Stimulated activated CD8-positive, alpha-beta memory T cell treated with anti-CD3 and anti-CD28 coated beads, Interleukin-7, amount 100 ng/mL, for 1 hour (primary cell): ENCODE measurements at regions not wholly inside any gene's neighbourhood (a gene's known extent, or its start where the extent isn't known, plus 50 kb on each side); places are given as distances from the start of the nearest gene placed in this dataset.

Experiments
- DNase-seq, 2 donors: peaks; one replicate each; pipeline ENCODE4 v3.0.0-alpha.2; 2020; ENCODE audit warnings: low read depth in 2 of 2

GRCh38 chr1:112788054-112788453 is 72.9 kb upstream of the PPM1J start:
- DNase-seq, result no peak

DNA sequence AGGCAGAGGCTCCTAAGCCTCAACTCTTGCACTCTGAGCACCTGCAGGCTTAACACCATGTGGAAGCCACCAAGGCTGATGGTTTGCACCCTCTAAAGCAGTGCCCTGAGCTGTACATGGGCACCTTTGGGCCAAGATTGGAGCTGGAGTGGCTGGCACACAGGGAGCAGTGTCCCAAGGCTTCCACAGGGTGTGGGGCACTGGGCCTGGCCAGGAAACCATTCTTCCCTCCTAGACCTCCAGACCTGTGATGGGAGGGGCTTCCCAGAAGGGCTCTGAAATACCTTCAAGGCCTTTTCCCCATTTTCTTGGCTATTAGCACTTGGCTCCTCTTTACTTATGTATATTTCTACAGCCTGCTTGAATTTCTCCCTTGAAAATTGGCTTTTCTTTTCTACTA is 67.9 kb upstream of the PPM1J start:
- no peak for DNase-seq

GRCh38 chr1:112779665-112780526 is 64.8 kb upstream of the PPM1J start:
- no peak for DNase-seq

DNA sequence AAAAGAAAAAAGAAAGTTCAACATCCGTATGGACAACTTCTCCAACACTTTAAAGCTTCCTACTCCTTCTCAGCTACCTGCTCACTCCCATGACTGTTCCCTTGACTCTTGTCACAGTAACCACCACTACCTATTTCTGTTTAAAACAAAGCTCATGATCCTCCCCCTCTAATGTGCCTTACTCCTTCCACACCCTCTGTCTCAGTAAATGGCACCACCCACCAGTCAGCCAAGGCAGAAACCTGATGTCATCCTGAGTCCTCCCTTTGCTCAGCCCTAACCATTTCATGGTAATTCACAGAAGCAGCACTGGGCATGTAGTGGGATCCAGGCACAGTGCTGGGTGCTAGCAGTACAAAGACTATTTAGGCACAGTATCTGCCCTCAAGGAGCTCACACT is 63.0 kb upstream of the PPM1J start:
- no peak for DNase-seq

DNA sequence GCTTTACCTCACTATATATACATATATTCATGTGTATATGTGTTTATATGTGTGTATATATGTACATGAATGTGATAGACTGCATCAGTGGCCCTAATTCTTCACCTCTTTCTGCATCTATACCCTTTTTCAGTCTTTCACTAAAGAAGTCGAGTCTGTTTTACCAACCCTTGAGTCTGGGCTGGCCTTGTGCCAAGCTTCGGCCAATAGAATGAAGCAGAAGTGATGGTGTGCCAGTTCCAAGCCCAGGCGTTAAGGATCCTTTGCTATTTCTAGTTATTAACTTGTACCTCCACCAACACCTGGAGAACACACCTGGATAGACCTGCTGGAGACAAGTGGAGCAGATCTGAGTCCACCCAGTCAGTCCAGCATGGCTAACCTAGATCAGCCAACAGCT is 61.6 kb upstream of the PPM1J start:
- DNase-seq, result no peak

GRCh38 chr1:112772781-112773180 is 57.6 kb upstream of the PPM1J start:
- DNase-seq, result no peak

DNA sequence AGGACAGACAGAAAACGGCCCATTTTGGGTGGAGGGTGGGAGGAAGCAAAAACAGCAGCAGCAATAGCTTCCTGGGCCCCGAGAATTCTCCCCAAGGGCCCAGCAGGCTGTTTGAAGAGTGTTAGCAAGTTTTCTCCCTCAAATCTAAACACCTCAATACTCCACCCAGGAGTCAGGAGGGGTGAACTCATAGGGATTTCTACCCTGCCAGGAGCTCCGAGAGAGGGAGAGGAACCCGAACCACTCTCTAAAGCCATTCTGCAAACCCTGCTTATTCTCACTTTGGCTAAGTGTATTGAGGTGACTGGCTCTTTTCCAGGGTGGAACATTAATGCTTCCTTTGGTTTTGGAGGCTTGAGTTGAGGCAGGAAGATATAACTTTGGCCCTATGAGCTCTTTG is 55.6 kb upstream of the PPM1J start:
- no peak for DNase-seq

DNA sequence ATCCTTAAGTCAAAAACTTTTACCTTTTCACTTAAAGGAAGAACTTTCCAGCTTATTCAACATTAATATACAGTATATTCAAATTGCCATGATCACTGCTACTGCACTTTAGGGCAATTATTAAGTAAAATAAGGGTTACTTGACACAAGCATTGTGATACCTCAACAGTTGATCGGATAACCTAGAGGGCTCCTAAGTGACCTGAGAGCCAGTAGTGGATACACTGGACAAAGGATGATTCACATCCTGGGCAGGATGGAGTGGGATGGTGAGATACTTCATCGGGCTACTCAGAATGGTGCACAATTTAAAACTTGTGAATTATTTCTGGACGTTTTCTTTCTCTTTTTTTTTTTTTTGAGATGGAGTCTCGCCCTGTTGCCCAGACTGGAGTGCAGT is 54.5 kb upstream of the PPM1J start:
- DNase-seq, result no peak

DNA sequence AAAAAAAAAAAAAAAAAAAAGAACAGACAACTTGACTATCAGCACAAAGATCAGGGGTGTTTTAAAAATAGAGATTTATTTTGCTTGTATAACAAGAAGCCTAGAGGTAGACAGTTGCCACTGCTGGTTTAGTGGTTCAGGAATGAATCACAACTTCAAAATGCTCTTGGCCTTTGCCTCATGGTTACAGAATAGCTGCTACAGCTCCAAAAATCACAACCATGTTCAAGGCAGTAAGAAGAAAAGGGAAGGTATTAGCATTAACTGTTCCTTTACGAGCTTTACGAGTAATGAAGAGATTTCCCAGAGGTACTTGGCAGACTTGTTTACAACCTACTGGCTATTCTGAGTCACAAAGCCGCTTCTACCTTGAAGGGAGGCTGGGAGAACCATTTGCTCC is 52.5 kb upstream of the PPM1J start:
- DNase-seq, result no peak
